GM12878 (cell line): ENCODE measurements at regions not wholly inside any gene's neighbourhood (a gene's known extent, or its start where the extent isn't known, plus 50 kb on each side); places are given as distances from the start of the nearest gene placed in this dataset.

Experiments used
- EZH2 ChIP-seq: IDR thresholded peaks from 2 replicates; pipeline ENCODE4 v1.6.1; 2012; ENCODE audit warnings: low read depth, mild to moderate bottlenecking, control low read depth, inconsistent platforms, low read length, borderline replicate concordance; ENCODE audit not compliant: control insufficient read depth
- HDAC6 ChIP-seq: fragments of 200-600 bp; sonication (generic); IDR thresholded peaks from one replicate; pipeline ENCODE4 v1.8.0; 2017; ENCODE audit warnings: antibody characterized with exemption; ENCODE audit not compliant: unreplicated experiment
- HDGF ChIP-seq: fragments of 450-650 bp; IDR thresholded peaks from 2 replicates; pipeline ENCODE4 v1.6.1; 2016; ENCODE audit warnings: antibody characterized with exemption
- ZNF207 ChIP-seq: fragments of 450-650 bp; IDR thresholded peaks from 2 replicates; pipeline ENCODE4 v1.6.1; 2014; ENCODE audit warnings: antibody characterized with exemption, mild to moderate bottlenecking, borderline replicate concordance
- TF ChIP-seq, protein P1 (sequence below): IDR thresholded peaks from 2 replicates; pipeline ENCODE4 v1.6.1; 2012; ENCODE audit warnings: low read depth, low read length, improper control_type of control experiment
- TF ChIP-seq, protein P2 (sequence below): fragments of 450-650 bp; IDR thresholded peaks from 2 replicates; pipeline ENCODE4 v1.6.1; 2017; ENCODE audit warnings: antibody characterized with exemption, mild to moderate bottlenecking, moderate library complexity
- TF ChIP-seq, protein P3 (sequence below), 3 experiments: IDR thresholded peaks in 2 of 3; conservative IDR thresholded peaks in 1 of 3; 2 replicates each; pipeline ENCODE4 v1.5.1; 2011; ENCODE audit warnings: low read depth in 3 of 3, low read length in 3 of 3, mild to moderate bottlenecking in 3 of 3, control low read depth in 2 of 3, moderate library complexity in 2 of 3, inconsistent platforms in 1 of 3, mixed read lengths in 1 of 3; ENCODE audit not compliant: control insufficient read depth in 2 of 3, insufficient read depth in 1 of 3; ENCODE audit errors: extremely low read depth in 1 of 3

DNA sequence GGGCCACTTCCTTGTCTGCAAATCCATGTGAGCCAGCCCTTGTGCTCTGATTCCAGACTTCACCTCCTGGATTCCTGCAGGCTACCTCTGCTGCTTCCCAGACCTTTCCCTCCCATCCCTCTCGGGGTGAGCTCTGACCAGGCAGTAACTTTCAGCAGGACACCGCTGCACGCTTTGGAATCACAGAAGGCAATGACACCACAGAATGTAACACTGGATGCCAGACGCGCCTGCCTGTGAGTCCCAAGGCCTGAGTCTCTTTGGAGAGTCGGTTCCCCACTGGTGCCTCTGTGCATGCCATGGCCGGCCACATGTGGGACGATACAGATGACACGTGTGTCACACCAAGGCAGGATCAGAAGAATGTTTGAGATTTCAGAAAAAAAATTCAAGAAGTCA, 89.7 kb upstream of the ERRFI1 start:
- TF ChIP-seq, protein P1, sequence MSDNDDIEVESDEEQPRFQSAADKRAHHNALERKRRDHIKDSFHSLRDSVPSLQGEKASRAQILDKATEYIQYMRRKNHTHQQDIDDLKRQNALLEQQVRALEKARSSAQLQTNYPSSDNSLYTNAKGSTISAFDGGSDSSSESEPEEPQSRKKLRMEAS, result no peak
- TF ChIP-seq HDAC6 (no peak), ZNF207 (no peak), HDGF (no peak), EZH2 (no peak)
- TF ChIP-seq, protein P2, sequence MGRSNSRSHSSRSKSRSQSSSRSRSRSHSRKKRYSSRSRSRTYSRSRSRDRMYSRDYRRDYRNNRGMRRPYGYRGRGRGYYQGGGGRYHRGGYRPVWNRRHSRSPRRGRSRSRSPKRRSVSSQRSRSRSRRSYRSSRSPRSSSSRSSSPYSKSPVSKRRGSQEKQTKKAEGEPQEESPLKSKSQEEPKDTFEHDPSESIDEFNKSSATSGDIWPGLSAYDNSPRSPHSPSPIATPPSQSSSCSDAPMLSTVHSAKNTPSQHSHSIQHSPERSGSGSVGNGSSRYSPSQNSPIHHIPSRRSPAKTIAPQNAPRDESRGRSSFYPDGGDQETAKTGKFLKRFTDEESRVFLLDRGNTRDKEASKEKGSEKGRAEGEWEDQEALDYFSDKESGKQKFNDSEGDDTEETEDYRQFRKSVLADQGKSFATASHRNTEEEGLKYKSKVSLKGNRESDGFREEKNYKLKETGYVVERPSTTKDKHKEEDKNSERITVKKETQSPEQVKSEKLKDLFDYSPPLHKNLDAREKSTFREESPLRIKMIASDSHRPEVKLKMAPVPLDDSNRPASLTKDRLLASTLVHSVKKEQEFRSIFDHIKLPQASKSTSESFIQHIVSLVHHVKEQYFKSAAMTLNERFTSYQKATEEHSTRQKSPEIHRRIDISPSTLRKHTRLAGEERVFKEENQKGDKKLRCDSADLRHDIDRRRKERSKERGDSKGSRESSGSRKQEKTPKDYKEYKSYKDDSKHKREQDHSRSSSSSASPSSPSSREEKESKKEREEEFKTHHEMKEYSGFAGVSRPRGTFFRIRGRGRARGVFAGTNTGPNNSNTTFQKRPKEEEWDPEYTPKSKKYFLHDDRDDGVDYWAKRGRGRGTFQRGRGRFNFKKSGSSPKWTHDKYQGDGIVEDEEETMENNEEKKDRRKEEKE, result no peak
- TF ChIP-seq, protein P3, sequence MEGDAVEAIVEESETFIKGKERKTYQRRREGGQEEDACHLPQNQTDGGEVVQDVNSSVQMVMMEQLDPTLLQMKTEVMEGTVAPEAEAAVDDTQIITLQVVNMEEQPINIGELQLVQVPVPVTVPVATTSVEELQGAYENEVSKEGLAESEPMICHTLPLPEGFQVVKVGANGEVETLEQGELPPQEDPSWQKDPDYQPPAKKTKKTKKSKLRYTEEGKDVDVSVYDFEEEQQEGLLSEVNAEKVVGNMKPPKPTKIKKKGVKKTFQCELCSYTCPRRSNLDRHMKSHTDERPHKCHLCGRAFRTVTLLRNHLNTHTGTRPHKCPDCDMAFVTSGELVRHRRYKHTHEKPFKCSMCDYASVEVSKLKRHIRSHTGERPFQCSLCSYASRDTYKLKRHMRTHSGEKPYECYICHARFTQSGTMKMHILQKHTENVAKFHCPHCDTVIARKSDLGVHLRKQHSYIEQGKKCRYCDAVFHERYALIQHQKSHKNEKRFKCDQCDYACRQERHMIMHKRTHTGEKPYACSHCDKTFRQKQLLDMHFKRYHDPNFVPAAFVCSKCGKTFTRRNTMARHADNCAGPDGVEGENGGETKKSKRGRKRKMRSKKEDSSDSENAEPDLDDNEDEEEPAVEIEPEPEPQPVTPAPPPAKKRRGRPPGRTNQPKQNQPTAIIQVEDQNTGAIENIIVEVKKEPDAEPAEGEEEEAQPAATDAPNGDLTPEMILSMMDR (IDR thresholded peaks at IDR 0.05 in 2 of 3, conservative IDR thresholded peaks at IDR 0.05 in 1 of 3; ENCODE audit: control insufficient read depth in 2 of 3, extremely low read depth in 1 of 3, insufficient read depth in 1 of 3, low read depth in 3 of 3, low read length in 3 of 3), result no peak
